ENCODE measurements at regions not wholly inside any gene's neighbourhood (a gene's known extent, or its start where the extent isn't known, plus 50 kb on each side); places are given as distances from the start of the nearest gene placed in this dataset.

- no peak overlapping the region for H2AFZ ChIP-seq (ENCODE audit: low read length)
- no peak overlapping the region for H2BK15ac ChIP-seq (ENCODE audit: low read depth, low read length)
- Mint-ChIP-seq H3K4me1 (no peaks in the 10 kb centered on the region), H3K27ac (no peak overlapping the region), H3K27me3 (ENCODE audit: low read depth) (peaks cover 2% of the 10 kb centered on the region; the same call in 1 of the 2 replicates), H3K4me3 (no peak overlapping the region), H3K9me3 (peaks cover 0 to 2% of the 10 kb centered on the region in 2 experiments; a peak in 2 of 5 replicates), H3K36me3 (ENCODE audit: insufficient read depth in 1 of 3, low read depth in 3 of 3) (no peaks in the 10 kb centered on the region)
- H3K4me2 ChIP-seq (ENCODE audit: insufficient read depth, insufficient read length, low read length), result no peak overlapping the region
- no peaks in the 10 kb centered on the region for H3K27me3 ChIP-seq (ENCODE audit: insufficient read depth, low read length)
- H2BK12ac ChIP-seq (ENCODE audit: insufficient read length, low read depth, low read length), result no peak overlapping the region
- H2BK120ac ChIP-seq (ENCODE audit: low read depth, low read length, poor library complexity, severe bottlenecking), result no peak overlapping the region
- H2BK5ac ChIP-seq (ENCODE audit: insufficient read length, low read length), result no peak overlapping the region
- no peak overlapping the region for H3K56ac ChIP-seq (ENCODE audit: insufficient read length, low read depth, low read length)
- no peak overlapping the region for H3K4ac ChIP-seq (ENCODE audit: low read depth, low read length)
- H4K20me1 ChIP-seq (ENCODE audit: control insufficient read depth, insufficient read depth, insufficient read length), result no peaks in the 10 kb centered on the region
- H3K27ac ChIP-seq (ENCODE audit: insufficient read length, low read depth, low read length), result no peak overlapping the region
- H4K91ac ChIP-seq (ENCODE audit: insufficient read length, low read depth, low read length), result no peak overlapping the region
- no peak overlapping the region for H3T11ph ChIP-seq (ENCODE audit: low read length)
- no peaks in the 10 kb centered on the region for H3K4me1 ChIP-seq (ENCODE audit: insufficient read depth, low read length)
- H3K23ac ChIP-seq (ENCODE audit: insufficient read length, low read depth, low read length), result no peak overlapping the region
- no peak overlapping the region for H4K8ac ChIP-seq (replicated peaks; ENCODE audit: insufficient read length, low read depth, low read length)
- H3K14ac ChIP-seq (ENCODE audit: insufficient read depth, low read length), result no peak overlapping the region
- H3K9me3 ChIP-seq (ENCODE audit: control insufficient read depth, low read depth, low read length), result no peaks in the 10 kb centered on the region
- H3K9ac ChIP-seq (ENCODE audit: extremely low read depth, insufficient read length, low read length), result no peak overlapping the region
- no peaks in the 10 kb centered on the region for H3K79me1 ChIP-seq (ENCODE audit: insufficient read depth, low read depth, low read length, poor library complexity, severe bottlenecking)
- no peak for DNase-seq
- no peak overlapping the region for H3K18ac ChIP-seq (ENCODE audit: insufficient read length, low read depth, low read length)
- H4K5ac ChIP-seq (ENCODE audit: insufficient read length, low read depth, low read length), result no peak overlapping the region
- WGBS (ENCODE audit: extremely low coverage, insufficient read length, low lambda C conversion rate), result no CpG with 5 or more reads among the region's 4 CpGs
- no peaks in the 10 kb centered on the region for H3K79me2 ChIP-seq (ENCODE audit: insufficient read depth, low read length)
- no peak overlapping the region for H2AK5ac ChIP-seq (ENCODE audit: insufficient read length, low read length)
- H3K23me2 ChIP-seq (ENCODE audit: insufficient read length, low read depth, low read length, poor library complexity, severe bottlenecking), result no peaks in the 10 kb centered on the region
- TF ChIP-seq CTCF (conservative IDR thresholded peaks at IDR 0.05), result no peak
- no peak overlapping the region for H2BK20ac ChIP-seq (ENCODE audit: low read depth, low read length, poor library complexity, severe bottlenecking)
Observed at GRCh38 chr1:100628631-100629081, 90.7 kb downstream of the GPR88 start.

Measured in H9 (cell line).